GM18861 (cell line): ENCODE measurements at regions not wholly inside any gene's neighbourhood (a gene's known extent, or its start where the extent isn't known, plus 50 kb on each side); places are given as distances from the start of the nearest gene placed in this dataset.
"Not testable (repeated sequence)": the region's sequence is repeated elsewhere in the genome, so short reads cannot be mapped to it uniquely, and the experiment has no call there.

Source experiments
- ATAC-seq: cut with Tn5 transposase; IDR thresholded peaks from one replicate; pipeline ENCODE4 v1.9.1; 2021; ENCODE audit not compliant: unreplicated experiment

DNA sequence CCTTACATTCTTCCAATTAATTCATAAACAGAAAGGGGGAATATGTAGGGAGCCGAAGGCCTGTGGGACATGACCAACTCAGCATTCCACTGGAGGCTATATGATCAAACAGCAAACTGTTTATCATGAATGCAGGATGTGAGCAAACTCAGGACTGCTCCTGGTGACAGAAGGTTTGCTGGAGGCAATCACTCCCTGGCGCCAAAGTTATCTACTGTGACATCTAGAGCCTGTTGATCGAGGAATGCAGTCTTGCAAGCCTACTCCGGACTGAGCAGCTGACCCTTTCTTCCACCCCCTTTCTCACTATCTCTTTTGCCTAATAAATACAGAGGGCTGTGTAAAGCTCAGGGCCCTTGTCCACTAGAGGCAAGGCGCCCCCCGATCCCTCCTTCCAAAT, 122.0 kb upstream of the ZCCHC13 start:
- not testable (repeated sequence) for ATAC-seq

DNA sequence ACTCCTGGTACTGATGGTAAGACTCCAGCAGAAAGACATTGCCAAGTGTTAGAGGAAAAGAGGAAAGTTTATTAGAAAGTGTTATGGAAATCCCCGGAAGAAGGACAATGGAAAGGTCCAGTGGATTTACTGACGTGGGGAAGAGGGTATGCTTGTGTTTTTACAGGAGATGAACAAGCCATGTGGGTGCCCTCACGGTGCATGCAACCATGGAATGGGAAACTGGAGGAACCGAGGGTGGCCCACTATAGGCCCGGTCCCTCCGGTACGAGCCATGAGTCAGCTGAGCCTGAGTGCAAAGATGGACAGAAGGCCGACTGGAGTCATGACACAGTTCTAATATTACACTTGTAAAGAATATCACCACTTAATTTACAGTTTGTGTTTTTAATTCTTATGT, 123.3 kb upstream of the ZCCHC13 start:
- ATAC-seq, result no peak

DNA sequence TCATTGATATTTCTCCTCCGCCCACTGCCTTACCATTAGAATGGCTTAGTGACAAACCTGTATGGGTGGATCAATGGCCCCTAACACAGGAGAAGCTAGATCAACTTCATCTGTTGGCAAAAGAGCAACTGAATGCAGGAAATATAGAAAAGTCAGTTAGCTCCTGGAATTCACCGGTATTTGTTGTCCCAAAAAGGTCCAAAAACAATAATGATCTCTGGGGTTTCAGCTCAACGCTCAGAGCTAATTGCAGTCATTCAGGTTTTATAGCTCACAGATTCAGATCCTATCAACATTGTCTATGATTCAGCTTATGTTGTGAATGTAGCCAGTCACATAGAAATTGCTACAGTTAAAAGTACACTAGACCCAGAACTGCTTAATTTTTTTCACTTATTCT, 124.0 kb upstream of the ZCCHC13 start:
- ATAC-seq, result no peak

DNA sequence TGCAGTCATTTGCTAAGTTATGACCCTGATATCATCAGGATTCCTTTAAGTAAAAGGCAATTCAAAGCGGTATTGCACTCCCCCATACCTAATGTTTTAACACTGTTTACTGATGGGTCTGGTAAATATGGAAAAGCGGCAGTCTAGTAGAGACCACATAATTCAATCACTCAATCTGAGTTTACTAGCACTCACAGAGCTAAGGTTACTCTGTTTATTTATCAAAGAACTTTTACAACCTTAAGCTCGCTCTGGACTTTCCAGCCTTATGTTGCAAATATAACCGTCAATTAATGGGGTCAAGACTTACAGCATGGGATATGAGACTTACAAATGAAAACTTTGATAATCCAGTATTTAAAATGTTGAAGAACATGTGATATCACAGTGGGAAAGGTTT, 124.5 kb upstream of the ZCCHC13 start:
- no peak for ATAC-seq

DNA sequence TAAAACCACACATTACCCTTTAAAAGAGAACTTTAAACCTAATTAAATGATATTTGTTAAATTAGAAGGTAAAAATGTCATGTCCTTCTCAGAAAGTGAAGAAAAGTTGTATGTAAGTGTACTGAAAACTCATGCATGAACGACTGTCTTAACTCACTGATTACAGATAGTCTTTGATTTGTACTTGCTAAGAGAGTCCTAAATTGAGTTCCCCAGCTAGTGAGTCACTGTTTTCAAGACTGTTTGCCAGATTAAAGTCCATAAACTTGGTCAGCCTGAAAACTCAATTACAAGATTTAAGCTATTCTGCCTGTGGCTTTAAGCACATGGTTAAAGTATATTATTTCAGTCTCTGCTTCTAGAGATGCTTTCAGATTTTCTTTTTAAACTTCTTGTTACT, 124.9 kb upstream of the ZCCHC13 start:
- ATAC-seq, result no peak

DNA sequence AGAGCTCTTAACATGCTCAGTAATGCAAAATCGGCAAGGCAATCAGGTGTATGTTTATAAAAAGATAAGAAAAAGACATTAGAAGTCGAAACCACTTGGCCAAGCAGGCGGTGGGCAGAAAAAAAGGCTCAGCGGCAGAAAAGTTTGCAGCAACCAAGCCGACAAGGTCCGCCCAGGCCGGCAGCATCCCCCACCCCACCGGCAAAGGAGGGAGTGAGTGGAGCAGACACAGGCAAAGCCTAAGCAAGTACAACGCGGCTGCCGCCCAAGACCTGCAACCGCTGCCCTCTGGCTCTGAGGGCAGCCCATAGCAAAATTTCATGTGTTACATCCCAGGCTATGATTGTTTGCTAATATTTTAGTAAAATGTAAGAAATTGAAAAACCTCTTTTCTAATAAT, 125.4 kb upstream of the ZCCHC13 start:
- no peak for ATAC-seq

DNA sequence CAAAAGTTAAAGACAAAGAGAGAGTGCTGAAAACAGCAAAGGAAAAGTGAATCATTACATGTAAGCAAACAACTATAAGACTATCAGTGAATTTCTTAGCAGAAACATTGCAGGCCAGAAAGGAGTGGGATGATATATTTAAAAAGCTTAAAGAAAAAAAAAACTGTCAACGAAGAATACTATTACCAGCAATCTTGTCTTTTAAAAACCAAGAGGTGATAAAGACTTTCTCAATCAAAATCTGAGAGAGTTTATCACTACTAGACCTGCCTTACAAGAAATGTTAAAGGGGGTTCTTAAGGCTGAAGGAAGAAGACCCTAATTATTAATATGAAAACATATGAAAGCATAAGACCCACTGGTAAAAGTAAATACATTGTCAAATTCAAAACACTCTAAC, 132.5 kb upstream of the ZCCHC13 start:
- ATAC-seq, result no peak

DNA sequence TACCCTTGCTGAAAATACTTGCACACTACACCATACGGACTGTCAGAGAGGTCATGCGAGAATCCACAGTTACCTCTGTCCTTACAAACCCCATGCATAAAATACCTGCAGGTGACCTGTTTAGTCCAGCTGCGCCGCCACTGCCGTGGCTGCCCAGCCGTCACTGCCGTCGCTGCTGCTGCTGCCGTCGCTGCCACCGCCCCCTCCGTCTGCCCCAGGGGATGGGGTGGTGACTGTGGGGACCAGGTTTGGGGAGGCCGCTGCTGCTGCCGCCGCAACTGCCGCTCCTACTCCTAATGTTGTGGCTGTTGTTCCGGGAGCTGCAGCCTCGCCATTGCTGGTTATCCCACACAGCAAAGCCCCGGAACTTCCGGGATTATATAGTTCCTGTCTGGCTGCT, 141.8 kb upstream of the ZCCHC13 start:
- no peak for ATAC-seq

DNA sequence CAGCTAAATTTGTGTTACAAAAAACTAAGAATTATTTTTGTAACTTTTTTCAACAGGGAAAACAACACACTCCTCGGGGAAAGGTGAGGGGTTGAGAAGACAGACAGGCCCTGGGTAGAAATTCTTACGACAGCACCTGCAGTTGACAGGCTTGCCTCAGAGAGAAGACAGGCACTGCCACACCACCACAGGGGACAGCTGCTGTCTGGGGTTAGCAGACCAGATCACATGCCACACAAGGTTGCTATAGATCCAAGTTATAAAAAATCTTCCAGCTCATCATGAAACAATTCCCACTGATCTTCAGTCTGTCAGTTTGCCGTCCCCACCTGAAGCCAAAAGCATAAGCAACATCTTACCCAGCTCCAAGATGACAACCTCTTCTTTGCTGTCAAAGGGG, 143.2 kb upstream of the ZCCHC13 start:
- ATAC-seq, result no peak

DNA sequence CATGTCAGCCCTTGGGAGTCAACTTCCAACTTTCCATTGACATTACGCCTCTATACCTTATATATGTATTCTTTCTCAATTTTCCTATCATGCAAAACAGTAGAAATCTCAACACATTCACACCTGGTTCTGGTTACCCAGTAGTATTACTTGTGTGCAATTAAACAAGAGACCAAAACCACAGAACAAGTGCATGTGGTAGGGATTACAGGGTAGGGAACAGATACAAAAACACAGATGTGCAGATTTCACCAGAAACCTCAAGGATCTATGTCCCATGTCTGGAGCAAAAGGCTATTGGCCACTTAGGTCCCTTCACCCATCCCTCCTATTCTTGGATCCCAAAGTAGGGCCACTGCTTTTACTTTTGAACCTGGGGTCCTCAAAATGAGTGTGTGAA, 143.6 kb upstream of the ZCCHC13 start:
- no peak for ATAC-seq

DNA sequence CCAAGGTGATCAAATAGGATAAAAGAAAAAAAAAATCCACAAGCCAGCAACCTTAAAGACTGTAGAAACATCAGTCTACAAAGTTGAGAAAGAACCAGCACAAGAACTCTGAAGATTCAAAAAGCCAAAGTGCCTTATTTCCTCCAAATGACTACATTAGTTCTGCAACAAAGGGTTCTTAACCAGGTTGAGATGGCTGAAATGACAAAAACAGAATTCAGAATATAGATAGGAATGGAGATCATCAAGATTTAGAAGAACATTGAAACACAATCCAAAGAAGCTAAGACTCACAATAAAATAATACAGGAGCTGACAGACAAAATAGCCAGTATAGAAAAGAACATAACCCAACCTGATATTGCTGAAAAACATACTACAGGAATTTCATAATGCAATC, 156.5 kb upstream of the ZCCHC13 start:
- ATAC-seq, result no peak

DNA sequence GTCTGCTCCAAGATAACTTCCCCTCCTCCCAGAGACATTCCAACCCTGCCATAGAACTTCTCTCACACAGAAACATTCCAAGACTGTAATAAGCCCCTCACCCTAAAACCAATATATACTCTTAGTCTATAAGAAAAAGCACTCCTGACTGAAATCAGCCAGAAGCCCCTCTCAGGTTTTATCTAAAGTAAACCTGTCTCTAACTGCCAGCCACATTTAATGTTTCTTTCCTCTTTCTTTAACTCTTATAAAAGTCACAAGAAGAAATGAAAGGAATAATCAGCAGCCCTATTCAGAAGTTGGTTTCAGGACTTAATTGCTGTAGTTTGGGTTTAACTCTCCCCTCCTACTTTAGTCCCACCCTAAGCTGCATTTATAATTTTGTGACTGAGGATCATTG, 165.0 kb upstream of the ZCCHC13 start:
- no peak for ATAC-seq

DNA sequence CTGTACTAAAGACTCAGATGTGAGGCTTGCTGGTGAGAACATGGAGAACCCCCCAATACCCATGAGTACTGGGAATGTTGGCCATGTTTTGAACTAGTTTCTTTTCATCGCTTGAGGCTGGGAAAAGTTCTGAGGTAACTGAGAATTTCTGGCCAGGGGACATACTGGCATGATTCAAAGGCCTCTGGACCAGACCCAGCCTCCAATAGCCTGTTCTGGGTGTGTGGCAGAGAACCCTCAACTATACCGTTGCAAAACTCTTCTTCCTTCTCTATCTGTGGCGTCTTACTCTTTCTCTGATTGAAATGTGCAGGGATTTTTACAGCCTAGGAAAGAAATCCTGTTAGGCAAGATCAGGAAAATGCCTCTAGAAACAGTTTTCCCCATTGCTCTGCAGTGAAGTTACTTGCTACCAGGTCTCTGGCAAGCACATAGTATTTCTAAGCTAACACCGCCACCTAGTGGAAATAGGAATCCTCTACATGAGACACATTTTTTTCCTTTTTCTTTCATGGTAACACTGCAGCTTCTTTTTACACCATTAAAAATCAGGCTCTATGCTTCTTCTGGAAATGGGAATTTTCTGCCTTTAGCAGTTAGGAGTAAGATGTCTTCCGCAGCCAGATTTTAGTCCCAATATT, 170.7 kb upstream of the ZCCHC13 start:
- peak; percentile 88 for ATAC-seq

DNA sequence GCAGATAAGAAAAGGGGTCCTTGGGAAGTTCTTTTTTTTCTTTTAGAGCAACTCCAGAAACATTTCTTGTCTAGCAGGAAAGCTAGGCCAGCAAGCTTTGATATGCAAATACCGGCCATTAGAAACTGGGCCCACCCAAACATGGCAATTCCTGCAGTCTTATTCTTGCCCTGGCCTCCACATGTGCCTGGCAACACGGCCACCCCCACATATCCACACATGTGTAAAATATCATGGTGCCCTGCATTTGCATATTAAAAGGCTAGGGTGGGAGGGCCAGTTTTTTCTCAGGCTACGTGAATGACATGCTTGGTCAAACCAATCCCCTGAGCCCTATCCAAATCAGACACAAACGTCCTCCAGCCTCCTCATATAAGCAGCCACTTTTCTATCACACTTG, 171.7 kb upstream of the ZCCHC13 start:
- no peak for ATAC-seq

DNA sequence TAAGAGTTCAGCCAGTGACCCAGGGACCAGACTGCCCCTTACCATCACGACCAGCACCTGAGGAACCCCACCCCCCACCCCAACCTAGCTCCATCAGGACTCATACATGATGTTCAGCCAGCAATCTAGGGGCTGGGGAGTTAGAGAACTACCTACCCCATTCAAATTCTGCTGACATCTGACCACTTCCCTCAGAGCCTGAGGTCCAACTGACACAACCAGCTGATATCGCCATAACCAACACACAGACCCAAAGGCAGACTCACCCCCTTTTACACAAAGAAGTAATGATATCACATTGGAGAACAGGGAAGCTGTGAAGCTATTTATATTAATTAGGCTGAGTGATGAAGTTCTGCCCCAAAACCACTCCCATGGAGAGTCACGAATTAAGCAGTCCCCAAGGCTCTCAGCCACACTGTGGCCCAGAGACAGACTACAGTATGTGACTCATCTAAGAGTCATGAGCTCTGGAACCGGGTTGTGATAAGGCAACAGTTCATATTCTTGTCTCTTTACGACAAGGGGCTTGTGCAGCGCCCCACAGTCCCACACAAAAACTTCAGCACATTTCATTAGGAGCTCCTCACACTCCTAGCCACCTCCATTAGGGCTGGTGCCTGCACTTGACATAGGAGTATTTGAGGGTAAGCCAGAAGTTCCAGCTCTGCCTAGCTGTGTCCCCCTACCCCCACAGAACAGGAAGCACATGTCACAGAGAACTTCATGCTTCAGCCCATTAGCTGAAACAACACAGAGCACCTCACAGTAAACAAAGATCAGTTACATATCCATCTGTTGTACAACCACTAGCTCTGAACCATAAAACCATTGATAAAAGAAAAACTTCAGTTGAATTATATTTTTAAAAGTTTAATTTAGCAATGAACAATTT, 184.7 kb upstream of the ZCCHC13 start:
- ATAC-seq, result no peak

DNA sequence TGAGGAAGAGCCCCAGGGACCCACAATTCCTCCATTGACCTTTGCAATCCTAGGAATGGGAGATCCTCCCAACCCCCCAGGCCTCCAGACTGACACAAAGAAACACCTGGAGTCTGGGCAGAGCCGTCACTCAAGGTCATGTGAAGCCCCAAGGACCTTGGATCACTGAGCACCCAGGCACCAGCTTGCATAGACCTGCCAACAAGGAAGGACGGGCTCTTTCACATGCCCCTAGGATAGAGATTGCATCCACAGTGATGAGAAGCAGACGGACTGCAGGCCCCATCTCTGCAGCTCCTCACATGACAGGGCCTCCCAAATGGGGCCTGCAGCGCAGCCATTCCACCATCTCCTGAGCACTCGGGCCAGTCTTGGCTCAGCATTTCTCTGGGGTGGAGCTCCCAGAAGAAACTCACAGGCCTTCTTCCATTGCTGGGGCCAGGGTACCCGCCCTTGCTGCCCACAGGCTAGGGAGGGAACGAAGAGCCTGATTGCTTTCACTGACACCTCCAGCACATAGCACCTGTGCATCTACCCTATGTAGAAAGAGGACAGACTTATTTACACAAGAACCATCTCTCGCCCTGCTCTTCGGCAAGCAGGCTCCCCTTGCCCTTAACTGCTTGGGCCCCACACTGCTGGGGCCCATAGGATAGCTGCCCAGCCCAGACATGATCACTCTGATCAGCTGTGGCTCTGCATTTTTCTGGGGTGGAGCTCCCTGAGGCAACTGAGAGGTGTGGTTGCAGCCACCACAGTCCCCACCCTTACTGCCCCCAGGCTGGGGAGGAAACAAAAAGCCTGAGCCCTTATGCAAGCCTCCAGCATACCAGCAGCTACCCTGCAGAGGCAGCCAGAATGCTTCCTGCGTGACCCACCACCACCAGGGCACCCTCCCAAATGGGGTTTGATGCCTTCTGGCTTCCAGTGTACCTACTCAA, 185.7 kb upstream of the ZCCHC13 start:
- no peak for ATAC-seq

DNA sequence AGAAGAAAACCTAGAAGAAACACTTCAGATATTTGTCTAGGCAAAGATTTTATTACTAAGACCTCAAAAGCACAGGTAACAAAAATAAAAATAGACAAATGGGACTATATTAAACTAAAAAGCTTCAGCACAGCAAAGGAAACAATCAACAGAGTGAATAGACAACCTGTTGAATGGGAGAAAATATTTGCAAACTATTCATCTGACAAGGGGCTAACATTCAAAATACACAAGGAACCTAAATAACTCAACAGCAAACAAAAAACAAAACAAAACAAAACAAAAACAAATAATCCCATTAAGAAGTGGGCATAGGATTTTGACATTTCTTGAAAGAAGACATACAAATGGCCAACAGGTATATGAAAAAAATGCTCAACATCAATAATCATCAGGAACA, 192.7 kb upstream of the ZCCHC13 start:
- ATAC-seq, result no peak

DNA sequence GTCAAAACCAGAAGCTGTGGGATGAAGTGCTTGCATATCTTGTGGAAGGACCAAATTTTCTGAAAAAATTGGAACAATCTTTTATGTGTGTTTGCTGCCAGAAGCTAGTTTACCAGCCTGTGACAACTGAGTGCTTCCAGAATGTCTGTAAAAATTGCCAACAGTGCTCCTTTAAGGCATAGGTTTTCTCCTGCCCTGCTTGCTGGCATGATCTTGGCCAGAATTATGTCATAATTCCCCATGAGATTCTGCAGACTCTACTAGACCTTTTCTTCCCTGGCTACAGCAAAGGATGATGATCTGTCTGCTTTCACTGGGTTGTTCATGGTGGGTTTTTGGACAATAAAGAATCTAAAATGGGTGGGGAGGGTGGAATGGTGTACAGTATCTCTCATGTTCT, 196.3 kb upstream of the ZCCHC13 start:
- no peak for ATAC-seq

DNA sequence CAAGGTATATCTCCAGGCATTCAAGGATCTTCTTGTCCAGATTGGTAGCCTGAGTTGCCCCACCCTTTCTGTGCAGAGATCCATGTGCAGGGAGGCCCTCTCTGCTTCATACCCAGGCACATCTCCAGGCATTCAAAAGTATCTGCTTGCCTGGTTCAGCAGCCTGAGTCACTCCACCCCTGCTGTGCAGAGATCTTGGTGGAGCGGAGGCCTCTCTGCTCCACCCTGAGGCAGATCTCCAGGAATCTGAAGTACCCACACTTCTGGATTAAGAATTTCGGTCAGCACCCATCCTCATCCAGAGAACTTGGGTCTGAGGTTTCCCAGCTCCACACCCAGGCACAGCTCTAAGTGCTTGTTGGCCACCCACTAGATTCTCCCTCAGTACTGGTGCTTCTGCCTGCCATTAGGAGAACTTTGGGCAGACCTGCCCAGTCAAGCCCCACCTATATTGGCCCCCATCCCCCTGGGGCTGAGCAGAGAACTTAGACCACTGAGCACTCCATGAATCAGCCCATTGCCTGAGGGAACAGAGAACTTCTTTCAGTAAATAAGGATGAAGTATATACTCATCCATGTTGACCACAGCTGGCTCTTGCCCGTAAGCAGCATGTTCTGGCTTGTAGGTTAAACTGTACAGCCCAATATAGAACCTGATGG, 199.5 kb upstream of the ZCCHC13 start:
- ATAC-seq, result no peak

DNA sequence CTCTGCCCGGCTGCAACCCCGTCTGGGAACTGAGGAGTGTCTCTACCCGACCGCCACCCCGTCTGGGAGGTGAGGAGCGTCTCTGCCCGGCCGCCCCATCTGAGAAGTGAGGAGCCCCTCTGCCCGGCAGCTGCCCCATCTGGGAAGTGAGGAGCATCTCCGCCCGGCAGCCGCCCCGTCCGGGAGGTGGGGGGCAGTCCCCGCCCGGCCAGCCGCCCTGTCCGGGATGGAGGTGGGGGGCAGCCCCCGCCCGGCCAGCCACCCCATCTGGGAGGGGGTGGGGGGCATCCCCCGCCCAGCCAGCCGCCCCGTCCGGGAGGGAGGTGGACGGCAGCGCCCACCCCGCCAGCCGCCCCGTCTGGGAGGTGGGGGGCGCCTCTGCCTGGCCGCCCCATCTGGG, 205.6 kb upstream of the ZCCHC13 start:
- not testable (repeated sequence) for ATAC-seq

DNA sequence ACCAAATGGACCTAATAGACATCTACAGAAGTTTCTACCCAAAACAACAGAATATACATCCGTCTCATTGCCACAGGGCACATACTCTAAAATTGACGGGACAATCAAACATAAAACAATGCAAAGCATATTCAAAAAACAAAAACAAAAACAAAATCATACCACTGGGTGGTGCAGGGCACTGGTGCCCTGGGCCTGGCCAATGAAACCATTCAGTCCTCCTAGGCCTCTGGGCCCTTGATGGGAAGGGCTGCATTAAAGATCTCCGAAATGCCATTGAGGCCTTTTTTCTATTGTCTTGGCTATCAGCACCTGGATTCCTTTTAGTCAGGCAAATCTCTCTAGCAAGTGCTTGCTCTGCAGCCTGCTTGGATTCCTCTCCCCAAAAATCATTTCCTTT, 213.9 kb upstream of the ZCCHC13 start:
- ATAC-seq, result no peak
